Neural cell (in vitro differentiated cells): ENCODE measurements at regions not wholly inside any gene's neighbourhood (a gene's known extent, or its start where the extent isn't known, plus 50 kb on each side); places are given as distances from the start of the nearest gene placed in this dataset.

ENCODE experiments used
- H2AFZ ChIP-seq: fragments of 200-600, 300-800 bp; sonication (generic), shearing (Covaris generic); 2 replicates; pipeline ENCODE4 v1.6.0; 2014; ENCODE audit warnings: low read depth, mild to moderate bottlenecking, antibody characterized with exemption, low read length, moderate library complexity
- H3F3A ChIP-seq: fragments of 200-600 bp; shearing (Covaris generic); 2 replicates; pipeline ENCODE4 v1.6.1; 2016; ENCODE audit warnings: mild to moderate bottlenecking, moderate library complexity, mixed read lengths, antibody characterized with exemption, low read length; ENCODE audit not compliant: insufficient read depth, poor library complexity, severe bottlenecking
- H3K27ac ChIP-seq: fragments of 200-600, 300-800 bp; sonication (generic), shearing (Covaris generic); 2 replicates; pipeline ENCODE4 v1.5.1; 2014; ENCODE audit warnings: mild to moderate bottlenecking, low read length, moderate library complexity
- H3K27me3 ChIP-seq: fragments of 300-800, 200-600 bp; sonication (generic), shearing (Covaris generic); 2 replicates; pipeline ENCODE4 v1.6.0; 2014; ENCODE audit warnings: mild to moderate bottlenecking, low read depth, low read length, moderate library complexity; ENCODE audit not compliant: insufficient read depth
- H3K36me3 ChIP-seq: fragments of 300-800, 200-600 bp; sonication (generic), shearing (Covaris generic); 2 replicates; pipeline ENCODE4 v1.5.1; 2014; ENCODE audit warnings: mild to moderate bottlenecking, antibody characterized with exemption, low read length, moderate library complexity; ENCODE audit not compliant: insufficient read depth
- H3K4me2 ChIP-seq: fragments of 300-800, 200-600 bp; sonication (generic), shearing (Covaris generic); 2 replicates; pipeline ENCODE4 v1.6.0; 2014; ENCODE audit warnings: mild to moderate bottlenecking, low read length
- H3K4me3 ChIP-seq: fragments of 300-800, 200-600 bp; sonication (generic), shearing (Covaris generic); 2 replicates; pipeline ENCODE4 v1.5.1; 2014; ENCODE audit warnings: mild to moderate bottlenecking, low read length, moderate library complexity
- H3K79me2 ChIP-seq: fragments of 200-600 bp; shearing (Covaris generic); replicated peaks from 2 replicates; pipeline ENCODE4 v1.6.0; 2014; ENCODE audit warnings: mild to moderate bottlenecking, low read length, moderate library complexity; ENCODE audit not compliant: insufficient read depth
- H3K9ac ChIP-seq: fragments of 300-800, 200-600 bp; sonication (generic), shearing (Covaris generic); 2 replicates; pipeline ENCODE4 v1.6.1; 2016; ENCODE audit warnings: mild to moderate bottlenecking, low read length, mixed read lengths
- H3K9me2 ChIP-seq: fragments of 200-600 bp; shearing (Covaris generic); 2 replicates; pipeline ENCODE4 v1.6.1; 2016; ENCODE audit warnings: mild to moderate bottlenecking, low read length, mixed read lengths; ENCODE audit not compliant: insufficient read depth
- H3K9me3 ChIP-seq: fragments of 200-600, 300-800 bp; sonication (generic), shearing (Covaris generic); 2 replicates; pipeline ENCODE4 v1.6.1; 2016; ENCODE audit warnings: mild to moderate bottlenecking, mixed run types, low read length, moderate library complexity, mixed read lengths
- H4K20me1 ChIP-seq: fragments of 200-600 bp; shearing (Covaris generic); 2 replicates; pipeline ENCODE4 v1.6.1; 2016; ENCODE audit warnings: mild to moderate bottlenecking, mixed run types; ENCODE audit not compliant: insufficient read depth
- EP300 ChIP-seq: fragments of 450-650 bp; conservative IDR thresholded peaks from 2 replicates; pipeline ENCODE4 v1.6.1; 2014; ENCODE audit warnings: antibody characterized with exemption, mild to moderate bottlenecking, moderate library complexity; ENCODE audit not compliant: poor library complexity, severe bottlenecking
- EZH2 ChIP-seq: fragments of 200-600, 300-800 bp; shearing (Covaris generic), sonication (generic); IDR thresholded peaks from 2 replicates; pipeline ENCODE4 v1.6.1; 2014; ENCODE audit warnings: antibody characterized with exemption, low read length, borderline replicate concordance, mild to moderate bottlenecking; ENCODE audit not compliant: insufficient read depth, poor library complexity, severe bottlenecking
- MXI1 ChIP-seq: fragments of 450-650 bp; conservative IDR thresholded peaks from 2 replicates; pipeline ENCODE4 v1.6.1; 2014; ENCODE audit warnings: antibody characterized with exemption, mild to moderate bottlenecking; ENCODE audit not compliant: poor library complexity, severe bottlenecking
- POLR2AphosphoS5 ChIP-seq: IDR thresholded peaks from 2 replicates; pipeline ENCODE4 v1.6.1; 2012
- RAD21 ChIP-seq: fragments of 450-650 bp; conservative IDR thresholded peaks from 2 replicates; pipeline ENCODE4 v1.6.1; 2014; ENCODE audit warnings: antibody characterized with exemption, mild to moderate bottlenecking, moderate library complexity
- SMC3 ChIP-seq: fragments of 450-650 bp; conservative IDR thresholded peaks from 2 replicates; pipeline ENCODE4 v1.6.1; 2014; ENCODE audit warnings: antibody characterized with exemption, mild to moderate bottlenecking, moderate library complexity; ENCODE audit not compliant: poor library complexity
- TAF1 ChIP-seq: IDR thresholded peaks from 2 replicates; pipeline ENCODE4 v1.6.1; 2012; ENCODE audit warnings: low read depth
- TF ChIP-seq, protein P1 (sequence below): IDR thresholded peaks from 2 replicates; pipeline ENCODE4 v1.6.1; 2012; ENCODE audit warnings: borderline replicate concordance
- TF ChIP-seq, protein P2 (sequence below): fragments of 450-650 bp; IDR thresholded peaks from 2 replicates; pipeline ENCODE4 v1.5.1; 2014; ENCODE audit warnings: antibody characterized with exemption, mild to moderate bottlenecking, moderate library complexity; ENCODE audit not compliant: poor library complexity, severe bottlenecking

DNA sequence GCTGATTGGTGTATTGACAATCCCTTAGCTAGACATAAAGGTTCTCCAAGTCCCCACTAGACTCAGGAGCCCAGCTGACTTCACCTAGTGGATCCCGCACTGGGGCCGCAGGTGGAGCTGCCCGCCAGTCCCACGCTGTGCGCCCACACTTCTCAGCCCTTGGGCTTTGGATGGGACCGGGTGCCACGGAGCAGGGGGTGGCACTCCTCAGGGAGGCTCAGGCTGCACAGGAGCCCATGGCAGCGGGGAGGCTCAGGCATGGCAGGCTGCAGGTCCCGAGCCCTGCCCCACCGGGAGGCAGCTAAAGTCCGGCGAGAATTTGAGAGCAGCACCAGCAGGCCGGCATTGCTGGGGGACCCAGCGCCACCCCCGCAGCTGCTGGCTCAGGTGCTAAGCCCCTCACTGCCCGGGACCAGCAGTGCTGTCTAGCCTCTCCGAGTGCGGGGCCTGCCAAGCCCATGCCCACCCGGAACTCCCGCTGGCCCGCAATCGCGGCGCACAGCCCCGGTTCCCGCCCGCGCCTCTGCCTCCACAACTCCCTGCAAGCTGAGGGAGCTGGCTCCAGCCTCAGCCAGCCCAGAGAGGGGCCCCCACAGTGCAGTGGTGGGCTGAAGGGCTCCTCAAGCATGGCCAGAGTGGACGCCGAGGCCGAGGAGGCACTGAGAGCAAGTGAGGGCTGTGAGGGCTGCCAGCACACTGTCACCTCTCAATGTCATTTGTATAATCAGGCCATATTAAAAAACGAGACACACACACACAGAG is 437.2 kb downstream of the CSNK1G3 start:
- TF ChIP-seq MXI1 = no peak
- TF ChIP-seq TAF1 = no peak
- TF ChIP-seq, protein P1, sequence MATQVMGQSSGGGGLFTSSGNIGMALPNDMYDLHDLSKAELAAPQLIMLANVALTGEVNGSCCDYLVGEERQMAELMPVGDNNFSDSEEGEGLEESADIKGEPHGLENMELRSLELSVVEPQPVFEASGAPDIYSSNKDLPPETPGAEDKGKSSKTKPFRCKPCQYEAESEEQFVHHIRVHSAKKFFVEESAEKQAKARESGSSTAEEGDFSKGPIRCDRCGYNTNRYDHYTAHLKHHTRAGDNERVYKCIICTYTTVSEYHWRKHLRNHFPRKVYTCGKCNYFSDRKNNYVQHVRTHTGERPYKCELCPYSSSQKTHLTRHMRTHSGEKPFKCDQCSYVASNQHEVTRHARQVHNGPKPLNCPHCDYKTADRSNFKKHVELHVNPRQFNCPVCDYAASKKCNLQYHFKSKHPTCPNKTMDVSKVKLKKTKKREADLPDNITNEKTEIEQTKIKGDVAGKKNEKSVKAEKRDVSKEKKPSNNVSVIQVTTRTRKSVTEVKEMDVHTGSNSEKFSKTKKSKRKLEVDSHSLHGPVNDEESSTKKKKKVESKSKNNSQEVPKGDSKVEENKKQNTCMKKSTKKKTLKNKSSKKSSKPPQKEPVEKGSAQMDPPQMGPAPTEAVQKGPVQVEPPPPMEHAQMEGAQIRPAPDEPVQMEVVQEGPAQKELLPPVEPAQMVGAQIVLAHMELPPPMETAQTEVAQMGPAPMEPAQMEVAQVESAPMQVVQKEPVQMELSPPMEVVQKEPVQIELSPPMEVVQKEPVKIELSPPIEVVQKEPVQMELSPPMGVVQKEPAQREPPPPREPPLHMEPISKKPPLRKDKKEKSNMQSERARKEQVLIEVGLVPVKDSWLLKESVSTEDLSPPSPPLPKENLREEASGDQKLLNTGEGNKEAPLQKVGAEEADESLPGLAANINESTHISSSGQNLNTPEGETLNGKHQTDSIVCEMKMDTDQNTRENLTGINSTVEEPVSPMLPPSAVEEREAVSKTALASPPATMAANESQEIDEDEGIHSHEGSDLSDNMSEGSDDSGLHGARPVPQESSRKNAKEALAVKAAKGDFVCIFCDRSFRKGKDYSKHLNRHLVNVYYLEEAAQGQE = no peak
- no peak for TF ChIP-seq EP300
- TF ChIP-seq EZH2 = no peak
- TF ChIP-seq RAD21 = no peak
- no peak for TF ChIP-seq POLR2AphosphoS5
- no peak for TF ChIP-seq SMC3
- TF ChIP-seq, protein P2, sequence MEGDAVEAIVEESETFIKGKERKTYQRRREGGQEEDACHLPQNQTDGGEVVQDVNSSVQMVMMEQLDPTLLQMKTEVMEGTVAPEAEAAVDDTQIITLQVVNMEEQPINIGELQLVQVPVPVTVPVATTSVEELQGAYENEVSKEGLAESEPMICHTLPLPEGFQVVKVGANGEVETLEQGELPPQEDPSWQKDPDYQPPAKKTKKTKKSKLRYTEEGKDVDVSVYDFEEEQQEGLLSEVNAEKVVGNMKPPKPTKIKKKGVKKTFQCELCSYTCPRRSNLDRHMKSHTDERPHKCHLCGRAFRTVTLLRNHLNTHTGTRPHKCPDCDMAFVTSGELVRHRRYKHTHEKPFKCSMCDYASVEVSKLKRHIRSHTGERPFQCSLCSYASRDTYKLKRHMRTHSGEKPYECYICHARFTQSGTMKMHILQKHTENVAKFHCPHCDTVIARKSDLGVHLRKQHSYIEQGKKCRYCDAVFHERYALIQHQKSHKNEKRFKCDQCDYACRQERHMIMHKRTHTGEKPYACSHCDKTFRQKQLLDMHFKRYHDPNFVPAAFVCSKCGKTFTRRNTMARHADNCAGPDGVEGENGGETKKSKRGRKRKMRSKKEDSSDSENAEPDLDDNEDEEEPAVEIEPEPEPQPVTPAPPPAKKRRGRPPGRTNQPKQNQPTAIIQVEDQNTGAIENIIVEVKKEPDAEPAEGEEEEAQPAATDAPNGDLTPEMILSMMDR = no peak
- Histone ChIP-seq H3K4me2 (no peak overlapping the region), H3K79me2 (no peaks in the 10 kb centered on the region), H3K9me3 (no peaks in the 10 kb centered on the region), H3F3A (no peaks in the 10 kb centered on the region), H3K4me3 (no peak overlapping the region), H4K20me1 (no peaks in the 10 kb centered on the region), H3K27ac (peak overlapping the region; percentile 46), H3K36me3 (no peaks in the 10 kb centered on the region), H3K9ac (no peak overlapping the region), H2AFZ (no peak overlapping the region), H3K27me3 (no peaks in the 10 kb centered on the region), H3K9me2 (no peaks in the 10 kb centered on the region)

DNA sequence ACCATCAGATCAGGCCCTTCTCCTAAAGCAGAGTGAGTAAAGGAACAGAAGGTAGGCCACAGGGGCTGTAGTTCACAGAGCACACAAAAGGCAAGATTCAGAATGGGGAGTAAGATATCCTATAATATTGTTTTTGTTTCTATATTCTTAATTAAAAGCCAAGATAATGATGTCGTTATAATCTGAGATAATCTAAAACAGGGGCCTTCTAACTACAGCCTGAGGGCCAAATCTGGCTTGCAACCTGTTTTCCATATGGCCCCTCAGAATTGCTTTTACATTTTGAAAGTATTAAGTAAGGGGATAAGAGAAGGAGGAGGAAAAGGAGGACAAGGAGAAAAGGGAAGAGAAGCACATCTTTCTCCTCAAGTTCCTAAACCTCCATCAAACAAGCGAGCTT is 435.8 kb downstream of the CSNK1G3 start:
- H3K4me2 ChIP-seq = no peak overlapping the region

More for the DNA sequence above, 435.8 kb downstream of the CSNK1G3 start:
- H3K79me2 ChIP-seq = no peaks in the 10 kb centered on the region
- no peaks in the 10 kb centered on the region for H3K36me3 ChIP-seq
- H3K27me3 ChIP-seq = no peaks in the 10 kb centered on the region
- H3K27ac ChIP-seq = no peak overlapping the region
- no peaks in the 10 kb centered on the region for H3K9me3 ChIP-seq
- no peak overlapping the region for H3K4me3 ChIP-seq
- no peak overlapping the region for H3K9ac ChIP-seq
- no peak overlapping the region for H2AFZ ChIP-seq
- H3F3A ChIP-seq = no peaks in the 10 kb centered on the region
- no peaks in the 10 kb centered on the region for H3K9me2 ChIP-seq
- H4K20me1 ChIP-seq = no peaks in the 10 kb centered on the region
- TF ChIP-seq POLR2AphosphoS5 = no peak
- no peak for TF ChIP-seq RAD21
- no peak for TF ChIP-seq EZH2
- no peak for TF ChIP-seq TAF1
- TF ChIP-seq MXI1 = no peak
